Fibroblast of lung (primary cell): ENCODE measurements at regions not wholly inside any gene's neighbourhood (a gene's known extent, or its start where the extent isn't known, plus 50 kb on each side); places are given as distances from the start of the nearest gene placed in this dataset.

Source experiments
- EZH2 ChIP-seq: IDR thresholded peaks from 2 replicates; pipeline ENCODE4 v1.5.1; 2012; ENCODE audit warnings: low read length, control low read depth, mild to moderate bottlenecking; ENCODE audit errors: missing control alignments
- TF ChIP-seq, protein P1 (sequence below), 2 donors: IDR thresholded peaks in 1 of 2; conservative IDR thresholded peaks in 1 of 2; 1 replicate in 1 of 2; 2 replicates in 1 of 2; pipeline ENCODE4 v1.5.1; 2011 to 2012; ENCODE audit warnings: low read length in 2 of 2, control low read depth in 1 of 2, inconsistent platforms in 1 of 2, low read depth in 1 of 2, mild to moderate bottlenecking in 1 of 2

DNA sequence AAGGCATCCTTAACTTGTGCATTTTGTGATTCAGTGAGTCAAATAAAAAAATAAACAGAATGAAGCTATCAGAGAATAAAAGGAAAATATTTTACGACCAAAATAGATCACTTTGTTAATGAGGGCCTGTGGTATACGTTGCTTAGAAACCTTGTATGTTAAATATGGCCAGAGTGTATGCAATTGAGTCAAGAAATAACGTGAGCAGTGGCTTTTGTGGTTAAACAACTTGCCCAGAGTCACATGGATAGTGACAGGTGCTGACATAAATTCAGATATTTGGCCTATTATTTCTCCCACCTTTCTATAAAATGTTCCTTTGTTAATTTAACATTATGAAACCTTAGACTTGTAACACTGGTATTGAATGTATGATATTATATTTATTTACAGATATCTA lies 393.4 kb downstream of the PABPC4L start:
- TF ChIP-seq, protein P1, sequence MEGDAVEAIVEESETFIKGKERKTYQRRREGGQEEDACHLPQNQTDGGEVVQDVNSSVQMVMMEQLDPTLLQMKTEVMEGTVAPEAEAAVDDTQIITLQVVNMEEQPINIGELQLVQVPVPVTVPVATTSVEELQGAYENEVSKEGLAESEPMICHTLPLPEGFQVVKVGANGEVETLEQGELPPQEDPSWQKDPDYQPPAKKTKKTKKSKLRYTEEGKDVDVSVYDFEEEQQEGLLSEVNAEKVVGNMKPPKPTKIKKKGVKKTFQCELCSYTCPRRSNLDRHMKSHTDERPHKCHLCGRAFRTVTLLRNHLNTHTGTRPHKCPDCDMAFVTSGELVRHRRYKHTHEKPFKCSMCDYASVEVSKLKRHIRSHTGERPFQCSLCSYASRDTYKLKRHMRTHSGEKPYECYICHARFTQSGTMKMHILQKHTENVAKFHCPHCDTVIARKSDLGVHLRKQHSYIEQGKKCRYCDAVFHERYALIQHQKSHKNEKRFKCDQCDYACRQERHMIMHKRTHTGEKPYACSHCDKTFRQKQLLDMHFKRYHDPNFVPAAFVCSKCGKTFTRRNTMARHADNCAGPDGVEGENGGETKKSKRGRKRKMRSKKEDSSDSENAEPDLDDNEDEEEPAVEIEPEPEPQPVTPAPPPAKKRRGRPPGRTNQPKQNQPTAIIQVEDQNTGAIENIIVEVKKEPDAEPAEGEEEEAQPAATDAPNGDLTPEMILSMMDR (conservative IDR thresholded peaks at IDR 0.05 in 1 of 2, IDR thresholded peaks at IDR 0.05 in 1 of 2; ENCODE audit: low read depth in 1 of 2, low read length in 2 of 2), result no peak
- TF ChIP-seq EZH2, result no peak
